CD8-positive, alpha-beta memory T cell (primary cell): ENCODE measurements at regions not wholly inside any gene's neighbourhood (a gene's known extent, or its start where the extent isn't known, plus 50 kb on each side); places are given as distances from the start of the nearest gene placed in this dataset.

ENCODE experiments used
- CTCF ChIA-PET: fragments of 350-600 bp; sonication (Branson Sonifier 250); formaldehyde crosslinking; loops from one replicate; lab custom pipeline; 2021; ENCODE audit warnings: antibody characterized with exemption; lab: Charles Lee
- POLR2A ChIA-PET: fragments of 350-600 bp; sonication (Branson Sonifier 250); formaldehyde crosslinking; loops from one replicate; lab custom pipeline; 2021; ENCODE audit warnings: antibody characterized with exemption; lab: Charles Lee
- DNase-seq, 5 donors: peaks; one replicate each; pipeline versions ENCODE4 v3.0.0 to v3.0.0-alpha.2; 2020 to 2022; ENCODE audit warnings: mixed read lengths in 1 of 5
- H3K27ac ChIP-seq: one replicate; pipeline ENCODE4 v1.7.0; 2013; ENCODE audit warnings: low read depth, mild to moderate bottlenecking, low read length, moderate library complexity
- H3K27me3 ChIP-seq: 2 replicates; pipeline ENCODE4 v1.7.0; 2013; ENCODE audit warnings: low read length, mild to moderate bottlenecking; ENCODE audit not compliant: insufficient read depth, poor library complexity, severe bottlenecking
- H3K36me3 ChIP-seq: 2 replicates; pipeline ENCODE4 v1.7.0; 2013; ENCODE audit warnings: mild to moderate bottlenecking, low read length, moderate library complexity; ENCODE audit not compliant: insufficient read depth
- H3K4me1 ChIP-seq: 2 replicates; pipeline ENCODE4 v1.7.0; 2013; ENCODE audit warnings: mild to moderate bottlenecking, low read length, moderate library complexity; ENCODE audit not compliant: insufficient read depth
- H3K4me3 ChIP-seq: 2 replicates; pipeline ENCODE4 v1.7.0; 2013; ENCODE audit warnings: mild to moderate bottlenecking, low read length
- H3K9me3 ChIP-seq: 2 replicates; pipeline ENCODE4 v1.7.0; 2013; ENCODE audit warnings: mild to moderate bottlenecking, low read length
- H3K27ac Mint-ChIP-seq, 8 donors: one replicate each; pipeline ENCODE4 v1.8.0; 2020 to 2021; ENCODE audit warnings: mixed read lengths in 8 of 8, mild to moderate bottlenecking in 6 of 8, inconsistent platforms in 3 of 8, moderate library complexity in 3 of 8
- H3K27me3 Mint-ChIP-seq, 2 donors: one replicate each; pipeline ENCODE4 v1.8.0; 2020 to 2021; ENCODE audit warnings: mixed read lengths in 2 of 2, mild to moderate bottlenecking in 1 of 2, moderate library complexity in 1 of 2
- H3K36me3 Mint-ChIP-seq, 3 donors: one replicate each; pipeline ENCODE4 v1.8.0; 2020 to 2021; ENCODE audit warnings: mixed read lengths in 3 of 3, inconsistent platforms in 1 of 3, mild to moderate bottlenecking in 1 of 3
- H3K4me1 Mint-ChIP-seq, 3 donors: one replicate each; pipeline ENCODE4 v1.8.0; 2020 to 2021; ENCODE audit warnings: mixed read lengths in 3 of 3, inconsistent platforms in 1 of 3, mild to moderate bottlenecking in 1 of 3
- H3K4me3 Mint-ChIP-seq, 7 donors: one replicate each; pipeline ENCODE4 v1.8.0; 2020 to 2021; ENCODE audit warnings: mixed read lengths in 7 of 7, mild to moderate bottlenecking in 6 of 7, moderate library complexity in 4 of 7, inconsistent platforms in 2 of 7
- H3K9me3 Mint-ChIP-seq, 5 donors: one replicate each; pipeline ENCODE4 v1.8.0; 2020 to 2022; ENCODE audit warnings: mixed read lengths in 5 of 5, mild to moderate bottlenecking in 3 of 5, moderate library complexity in 2 of 5, inconsistent platforms in 1 of 5

GRCh38 chr7:22571766-22572165 lies 71.8 kb upstream of the STEAP1B start:
- ChIA-PET POLR2A (no interaction called here), CTCF (no interaction called here)
- no peak overlapping the region for H3K27ac ChIP-seq
- H3K9me3 ChIP-seq, result no peaks in the 10 kb centered on the region
- Mint-ChIP-seq H3K27me3 (peaks cover 12 to 57% of the 10 kb centered on the region in 2 donors), H3K4me3 (no peak overlapping the region), H3K27ac (no peak overlapping the region), H3K36me3 (peaks cover 0 to 1% (median 0%) of the 10 kb centered on the region in 3 donors), H3K4me1 (no peaks in the 10 kb centered on the region), H3K9me3 (no peaks in the 10 kb centered on the region)
- no peaks in the 10 kb centered on the region for H3K4me1 ChIP-seq
- H3K36me3 ChIP-seq, result no peaks in the 10 kb centered on the region
- H3K27me3 ChIP-seq, result no peaks in the 10 kb centered on the region
- no peak for DNase-seq
- H3K4me3 ChIP-seq, result no peak overlapping the region

- ChIA-PET CTCF (no interaction called here), POLR2A (no interaction called here)
- peaks cover 9 to 16% (median 11%) of the 10 kb centered on the region in 3 donors for H3K4me1 Mint-ChIP-seq
- H3K27me3 Mint-ChIP-seq, result peaks cover 19 to 59% of the 10 kb centered on the region in 2 donors
- H3K9me3 ChIP-seq, result no peaks in the 10 kb centered on the region
- H3K27ac ChIP-seq, result no peak overlapping the region
- H3K4me3 ChIP-seq, result no peak overlapping the region
- H3K36me3 ChIP-seq, result no peaks in the 10 kb centered on the region
- no peaks in the 10 kb centered on the region for H3K27me3 ChIP-seq
- peaks cover 0 to 1% (median 0%) of the 10 kb centered on the region in 3 donors for H3K36me3 Mint-ChIP-seq
- H3K4me1 ChIP-seq, result peaks cover 2% of the 10 kb centered on the region
- no peaks in the 10 kb centered on the region for H3K9me3 Mint-ChIP-seq
- H3K4me3 Mint-ChIP-seq, result no peak overlapping the region
- DNase-seq, result no peak
- no peak overlapping the region for H3K27ac Mint-ChIP-seq
Measured at GRCh38 chr7:22569586-22570321, 69.8 kb upstream of the STEAP1B start.

DNA sequence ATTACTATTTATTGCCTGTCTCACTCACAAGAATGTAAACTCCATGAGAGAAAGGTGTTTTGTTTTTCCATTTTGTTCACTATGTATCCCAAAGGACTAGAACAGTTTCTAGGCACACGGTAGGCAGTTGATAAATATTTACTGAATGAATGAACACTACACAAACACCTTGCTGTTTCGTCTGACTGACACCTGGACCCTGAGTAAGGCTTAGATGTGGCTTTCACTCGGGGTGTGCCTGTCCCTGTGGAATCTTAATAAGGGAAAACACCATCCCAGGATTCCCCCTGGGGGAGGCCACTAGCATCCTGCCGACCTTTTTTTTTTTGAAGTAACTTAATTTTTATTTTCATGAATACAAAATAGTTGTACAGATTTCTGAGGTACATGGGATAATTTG lies 66.6 kb upstream of the STEAP1B start:
- CTCF ChIA-PET, result no interaction called here
- Mint-ChIP-seq H3K4me3 (no peak overlapping the region), H3K27me3 (peaks cover 25 to 64% of the 10 kb centered on the region in 2 donors), H3K27ac (no peak overlapping the region), H3K4me1 (peaks cover 28 to 37% (median 33%) of the 10 kb centered on the region in 3 donors), H3K9me3 (no peaks in the 10 kb centered on the region), H3K36me3 (peaks cover 0 to under 1% (median 0%) of the 10 kb centered on the region in 3 donors)
- peaks cover 28% of the 10 kb centered on the region for H3K4me1 ChIP-seq
- DNase-seq, result no peak
- no peak overlapping the region for H3K27ac ChIP-seq
- no peaks in the 10 kb centered on the region for H3K36me3 ChIP-seq
- H3K27me3 ChIP-seq, result no peaks in the 10 kb centered on the region
- POLR2A ChIA-PET, result no interaction called here
- no peak overlapping the region for H3K4me3 ChIP-seq
- H3K9me3 ChIP-seq, result no peaks in the 10 kb centered on the region

GRCh38 chr7:22566176-22566575 lies 66.2 kb upstream of the STEAP1B start:
- POLR2A ChIA-PET, result no interaction called here

DNA sequence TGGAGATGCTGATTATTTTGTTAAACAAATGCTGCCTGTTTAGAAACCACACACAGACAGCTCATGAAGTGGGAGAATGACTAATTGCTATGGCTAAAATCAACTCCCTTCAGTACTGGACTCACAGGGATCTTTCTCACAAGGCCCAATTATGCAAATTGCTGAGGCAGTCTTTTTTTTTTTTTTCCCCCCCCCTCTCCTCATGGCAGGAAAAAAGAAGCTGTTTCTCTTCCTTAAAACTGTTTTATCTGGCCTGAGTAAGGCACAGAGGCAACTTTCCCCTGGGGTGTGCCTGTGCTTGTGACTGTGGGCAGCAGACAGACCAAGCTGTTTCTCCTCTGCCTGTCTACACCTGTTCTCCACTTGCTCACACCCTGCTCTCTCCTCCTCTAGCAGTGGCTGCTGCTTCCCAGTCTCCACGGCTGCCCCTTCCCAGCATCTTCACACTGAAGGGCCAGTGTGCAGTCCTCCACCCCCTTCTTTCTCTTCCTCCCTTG lies 65.4 kb upstream of the STEAP1B start:
- Mint-ChIP-seq H3K9me3 (no peaks in the 10 kb centered on the region), H3K4me1 (peaks cover 28 to 37% (median 33%) of the 10 kb centered on the region in 3 donors), H3K27ac (no peak overlapping the region), H3K27me3 (peaks cover 23 to 56% of the 10 kb centered on the region in 2 donors), H3K4me3 (peak overlapping the region in 2 of 7 donors; percentile 35 to 52), H3K36me3 (no peaks in the 10 kb centered on the region)
- DNase-seq, result no peak
- H3K27me3 ChIP-seq, result no peaks in the 10 kb centered on the region
- no peak overlapping the region for H3K4me3 ChIP-seq
- H3K27ac ChIP-seq, result no peak overlapping the region
- CTCF ChIA-PET, result no interaction called here
- H3K4me1 ChIP-seq, result peaks cover 28% of the 10 kb centered on the region
- no peaks in the 10 kb centered on the region for H3K36me3 ChIP-seq
- H3K9me3 ChIP-seq, result no peaks in the 10 kb centered on the region
- POLR2A ChIA-PET, result interaction anchor here (0.6 kb wide), 1 partner anchor 126 kb away, joined by 4 read pairs; no protein-coding TSS in a partner anchor

More at GRCh38 chr7:22566176-22566575, 66.2 kb upstream of the STEAP1B start:
- Histone ChIP-seq H3K4me1 (peaks cover 28% of the 10 kb centered on the region), H3K36me3 (no peaks in the 10 kb centered on the region), H3K9me3 (no peaks in the 10 kb centered on the region), H3K4me3 (no peak overlapping the region), H3K27me3 (no peaks in the 10 kb centered on the region), H3K27ac (no peak overlapping the region)
- no peak for DNase-seq
- H3K9me3 Mint-ChIP-seq, result no peaks in the 10 kb centered on the region
- H3K27me3 Mint-ChIP-seq, result peaks cover 23 to 60% of the 10 kb centered on the region in 2 donors
- H3K27ac Mint-ChIP-seq, result peak overlapping the region in 1 of 8 donors; percentile 34
- CTCF ChIA-PET, result no interaction called here
- H3K36me3 Mint-ChIP-seq, result no peaks in the 10 kb centered on the region
- H3K4me1 Mint-ChIP-seq, result peaks cover 28 to 37% (median 33%) of the 10 kb centered on the region in 3 donors
- no peak overlapping the region for H3K4me3 Mint-ChIP-seq

DNA sequence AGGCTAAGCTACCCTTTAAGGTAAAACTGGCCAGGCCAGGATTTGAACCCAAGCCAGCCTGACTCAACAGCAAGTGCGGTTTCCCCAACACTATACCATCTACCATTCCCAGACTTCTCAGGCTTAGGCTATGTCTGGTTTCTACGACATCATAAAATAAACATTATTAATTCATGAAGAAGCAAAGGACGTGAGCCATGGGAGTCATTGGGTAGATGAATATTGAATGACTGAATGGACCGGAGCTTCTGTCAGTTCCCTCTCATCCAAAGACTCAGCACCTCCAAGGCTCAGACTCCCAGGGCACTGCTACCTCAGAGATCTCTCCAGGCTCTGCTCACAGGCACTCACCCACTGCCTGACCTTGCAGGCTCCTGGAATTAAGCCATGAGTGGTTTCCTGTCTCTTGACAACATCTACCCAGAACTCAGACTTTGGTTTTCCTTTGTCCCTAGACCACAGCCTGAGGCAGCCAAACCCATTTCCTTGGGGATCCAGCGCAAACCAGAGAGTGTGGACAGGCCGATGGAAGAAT lies 64.6 kb upstream of the STEAP1B start:
- Histone ChIP-seq H3K9me3 (no peaks in the 10 kb centered on the region), H3K27ac (no peak overlapping the region), H3K4me3 (no peak overlapping the region), H3K36me3 (no peaks in the 10 kb centered on the region), H3K27me3 (no peaks in the 10 kb centered on the region), H3K4me1 (peaks cover 28% of the 10 kb centered on the region)
- no peak for DNase-seq
- H3K36me3 Mint-ChIP-seq, result no peaks in the 10 kb centered on the region
- POLR2A ChIA-PET, result no interaction called here
- no peak overlapping the region for H3K27ac Mint-ChIP-seq
- peak overlapping the region in 1 of 7 donors; percentile 12 for H3K4me3 Mint-ChIP-seq
- no peaks in the 10 kb centered on the region for H3K9me3 Mint-ChIP-seq
- peaks cover 23 to 59% of the 10 kb centered on the region in 2 donors for H3K27me3 Mint-ChIP-seq
- peaks cover 28 to 43% (median 33%) of the 10 kb centered on the region in 3 donors for H3K4me1 Mint-ChIP-seq
- CTCF ChIA-PET, result interaction anchor here (1.1 kb wide), 1 partner anchor 162 kb away, joined by 3 read pairs; the partner anchor contains the start of gene IL6

- Histone ChIP-seq H3K4me1 (peaks cover 28% of the 10 kb centered on the region), H3K27ac (no peak overlapping the region), H3K9me3 (no peaks in the 10 kb centered on the region), H3K36me3 (no peaks in the 10 kb centered on the region), H3K27me3 (no peaks in the 10 kb centered on the region), H3K4me3 (peak overlapping the region; percentile 0)
- peaks cover 28 to 43% (median 33%) of the 10 kb centered on the region in 3 donors for H3K4me1 Mint-ChIP-seq
- ChIA-PET CTCF (interaction anchor here (0.8 to 1.1 kb wide), 2 partner anchors 163 to 491 kb away, joined by 3 read pairs; partner anchors contain the start of gene IL6), POLR2A (interaction anchor here (0.6 kb wide), 1 partner anchor 156 kb away, joined by 3 read pairs; no protein-coding TSS in a partner anchor)
- no peak for DNase-seq
- H3K4me3 Mint-ChIP-seq, result peak overlapping the region in 6 of 7 donors; percentile 27 to 84 (median 41)
- H3K27ac Mint-ChIP-seq, result peak overlapping the region in 2 of 8 donors; percentile 4 to 28
- peaks cover 23 to 52% of the 10 kb centered on the region in 2 donors for H3K27me3 Mint-ChIP-seq
- H3K9me3 Mint-ChIP-seq, result no peaks in the 10 kb centered on the region
- H3K36me3 Mint-ChIP-seq, result no peaks in the 10 kb centered on the region
Measured at GRCh38 chr7:22563621-22564241, 63.7 kb upstream of the STEAP1B start.
